WTC11 (cell line): ENCODE measurements at regions not wholly inside any gene's neighbourhood (a gene's known extent, or its start where the extent isn't known, plus 50 kb on each side); places are given as distances from the start of the nearest gene placed in this dataset.

Source experiments
- CREM ChIP-seq: sonication (generic); formaldehyde crosslinking; IDR thresholded peaks from 2 replicates; pipeline ENCODE4 v1.8.1; 2022; ENCODE audit warnings: mild to moderate bottlenecking, missing genetic modification reagents, moderate library complexity
- CTCF ChIP-seq: fragments of 200-600 bp; IDR thresholded peaks from 2 replicates; pipeline ENCODE4 v1.8.0; 2022; ENCODE audit warnings: antibody characterized with exemption
- E2F4 ChIP-seq: sonication (generic); formaldehyde crosslinking; IDR thresholded peaks from 2 replicates; pipeline ENCODE4 v1.8.1; 2022; ENCODE audit warnings: low read depth, mild to moderate bottlenecking, moderate library complexity, missing genetic modification reagents, borderline replicate concordance
- FOXK1 ChIP-seq: sonication (generic); formaldehyde crosslinking; IDR thresholded peaks from 2 replicates; pipeline ENCODE4 v1.8.0; 2022; ENCODE audit warnings: mild to moderate bottlenecking, moderate library complexity, missing genetic modification reagents
- GTF2I ChIP-seq: fragments of 250-450 bp; sonication (Bioruptor Pico); conservative IDR thresholded peaks from 2 replicates; pipeline ENCODE4 v1.4.0; 2021; ENCODE audit warnings: mild to moderate bottlenecking
- HMGXB4 ChIP-seq: sonication (generic); formaldehyde crosslinking; IDR thresholded peaks from 2 replicates; pipeline ENCODE4 v1.8.1; 2023; ENCODE audit warnings: mild to moderate bottlenecking, moderate library complexity, missing genetic modification reagents
- JUN ChIP-seq: sonication (generic); formaldehyde crosslinking; IDR thresholded peaks from 2 replicates; pipeline ENCODE4 v1.8.0; 2023; ENCODE audit warnings: mild to moderate bottlenecking, missing genetic modification reagents
- MLX ChIP-seq: sonication (generic); formaldehyde crosslinking; IDR thresholded peaks from 2 replicates; pipeline ENCODE4 v1.8.1; 2023; ENCODE audit warnings: mild to moderate bottlenecking, missing genetic modification reagents, moderate library complexity
- TCF7 ChIP-seq: sonication (generic); formaldehyde crosslinking; IDR thresholded peaks from 2 replicates; pipeline ENCODE4 v1.8.0; 2022; ENCODE audit warnings: mild to moderate bottlenecking, low read depth, missing genetic modification reagents, moderate library complexity
- ZNF317 ChIP-seq: sonication (generic); formaldehyde crosslinking; IDR thresholded peaks from 2 replicates; pipeline ENCODE4 v1.8.1; 2023; ENCODE audit warnings: low read depth, mild to moderate bottlenecking, moderate library complexity, missing genetic modification reagents, borderline replicate concordance
- ZNF671 ChIP-seq: fragments of 250-450 bp; sonication (Bioruptor Pico); IDR thresholded peaks from 2 replicates; pipeline ENCODE4 v1.8.0; 2021; ENCODE audit warnings: mild to moderate bottlenecking
- TF ChIP-seq, protein P1 (sequence below): sonication (generic); formaldehyde crosslinking; IDR thresholded peaks from 2 replicates; pipeline ENCODE4 v1.8.1; 2022; ENCODE audit warnings: missing genetic modification reagents, borderline replicate concordance
- TF ChIP-seq, protein P2 (sequence below): sonication (generic); formaldehyde crosslinking; IDR thresholded peaks from 2 replicates; pipeline ENCODE4 v1.8.0; 2022; ENCODE audit warnings: mild to moderate bottlenecking, missing genetic modification reagents

GRCh38 chr12:132439333-132439904 is 50.5 kb upstream of the FBRSL1 start:
- no peak for TF ChIP-seq CTCF
- no peak for TF ChIP-seq GTF2I (CRISPR knock-in tag)
- no peak for TF ChIP-seq FOXK1 (CRISPR knock-in tag)
- TF ChIP-seq CREM (CRISPR knock-in tag): no peak
- TF ChIP-seq, protein P1, sequence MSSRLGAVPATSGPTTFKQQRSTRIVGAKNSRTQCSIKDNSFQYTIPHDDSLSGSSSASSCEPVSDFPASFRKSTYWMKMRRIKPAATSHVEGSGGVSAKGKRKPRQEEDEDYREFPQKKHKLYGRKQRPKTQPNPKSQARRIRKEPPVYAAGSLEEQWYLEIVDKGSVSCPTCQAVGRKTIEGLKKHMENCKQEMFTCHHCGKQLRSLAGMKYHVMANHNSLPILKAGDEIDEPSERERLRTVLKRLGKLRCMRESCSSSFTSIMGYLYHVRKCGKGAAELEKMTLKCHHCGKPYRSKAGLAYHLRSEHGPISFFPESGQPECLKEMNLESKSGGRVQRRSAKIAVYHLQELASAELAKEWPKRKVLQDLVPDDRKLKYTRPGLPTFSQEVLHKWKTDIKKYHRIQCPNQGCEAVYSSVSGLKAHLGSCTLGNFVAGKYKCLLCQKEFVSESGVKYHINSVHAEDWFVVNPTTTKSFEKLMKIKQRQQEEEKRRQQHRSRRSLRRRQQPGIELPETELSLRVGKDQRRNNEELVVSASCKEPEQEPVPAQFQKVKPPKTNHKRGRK: no peak
- no peak for TF ChIP-seq JUN (CRISPR knock-in tag)
- no peak for TF ChIP-seq MLX (CRISPR knock-in tag)
- TF ChIP-seq ZNF671 (CRISPR knock-in tag): no peak
- no peak for TF ChIP-seq HMGXB4
- no peak for TF ChIP-seq ZNF317 (CRISPR knock-in tag)
- no peak for TF ChIP-seq E2F4 (CRISPR knock-in tag)
- TF ChIP-seq, protein P2, sequence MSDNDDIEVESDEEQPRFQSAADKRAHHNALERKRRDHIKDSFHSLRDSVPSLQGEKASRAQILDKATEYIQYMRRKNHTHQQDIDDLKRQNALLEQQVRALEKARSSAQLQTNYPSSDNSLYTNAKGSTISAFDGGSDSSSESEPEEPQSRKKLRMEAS (CRISPR knock-in tag): no peak
- no peak for TF ChIP-seq TCF7 (CRISPR knock-in tag)
